NCI-H146 treated with DMSO at 0.1 percent for 48 hours (cell line): ENCODE measurements at regions not wholly inside any gene's neighbourhood (a gene's known extent, or its start where the extent isn't known, plus 50 kb on each side); places are given as distances from the start of the nearest gene placed in this dataset.
A peak's percentile ranks its signal among the peaks of the same experiment; 100 is the strongest.
"Not testable (repeated sequence)": the region's sequence is repeated elsewhere in the genome, so short reads cannot be mapped to it uniquely, and the experiment has no call there.

Source experiments
- DNase-seq: peaks from one replicate; lab custom pipeline; 2025; ENCODE audit not compliant: unreplicated experiment; lab: John Stamatoyannopoulos, UW

DNA sequence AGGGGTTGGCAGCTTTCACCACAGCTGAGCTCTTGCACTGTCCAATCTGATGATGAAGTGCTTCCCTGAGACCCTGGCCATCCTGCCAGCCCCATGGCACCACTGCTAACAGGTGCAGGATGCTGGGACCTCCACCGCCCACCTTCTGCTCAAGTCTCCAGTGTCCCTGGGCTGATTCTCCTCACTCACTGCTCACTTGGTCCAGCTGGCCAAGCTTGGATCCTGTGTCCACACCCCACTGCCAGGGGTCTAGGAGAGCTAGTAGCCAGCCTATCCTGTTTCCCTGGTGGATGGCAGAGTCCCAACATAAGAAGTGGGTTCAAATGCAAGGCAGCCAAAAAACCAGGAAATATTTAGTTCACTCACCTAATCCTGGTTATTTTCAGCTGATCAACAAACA, 217.2 kb upstream of the IRF2BP2 start:
- no peak for DNase-seq

- no peak for DNase-seq
These were observed 216.4 kb upstream of the IRF2BP2 start for GRCh38 chr1:234826352-234826751.

- no peak for DNase-seq
These were observed 215.7 kb upstream of the IRF2BP2 start for GRCh38 chr1:234825498-234826165.

DNA sequence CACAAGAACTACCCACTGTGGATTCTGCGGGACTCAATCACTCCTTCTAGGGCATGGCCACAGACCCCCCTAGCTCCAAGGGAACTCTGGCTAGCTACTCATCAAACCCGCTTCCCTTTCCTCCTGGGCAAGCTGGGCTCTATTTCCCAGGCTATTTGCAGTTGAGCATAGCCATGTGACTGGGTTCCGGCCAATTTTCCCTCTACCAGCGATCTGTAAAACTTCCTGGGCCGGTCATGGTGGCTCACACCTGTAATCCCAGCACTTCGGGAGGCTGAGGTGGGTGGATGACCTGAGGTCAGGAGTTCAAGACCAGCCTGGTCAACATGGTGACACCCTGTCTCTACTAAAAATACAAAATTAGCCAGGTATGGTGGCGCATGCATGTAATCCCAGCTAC, 214.9 kb upstream of the IRF2BP2 start:
- not testable (repeated sequence) for DNase-seq

DNA sequence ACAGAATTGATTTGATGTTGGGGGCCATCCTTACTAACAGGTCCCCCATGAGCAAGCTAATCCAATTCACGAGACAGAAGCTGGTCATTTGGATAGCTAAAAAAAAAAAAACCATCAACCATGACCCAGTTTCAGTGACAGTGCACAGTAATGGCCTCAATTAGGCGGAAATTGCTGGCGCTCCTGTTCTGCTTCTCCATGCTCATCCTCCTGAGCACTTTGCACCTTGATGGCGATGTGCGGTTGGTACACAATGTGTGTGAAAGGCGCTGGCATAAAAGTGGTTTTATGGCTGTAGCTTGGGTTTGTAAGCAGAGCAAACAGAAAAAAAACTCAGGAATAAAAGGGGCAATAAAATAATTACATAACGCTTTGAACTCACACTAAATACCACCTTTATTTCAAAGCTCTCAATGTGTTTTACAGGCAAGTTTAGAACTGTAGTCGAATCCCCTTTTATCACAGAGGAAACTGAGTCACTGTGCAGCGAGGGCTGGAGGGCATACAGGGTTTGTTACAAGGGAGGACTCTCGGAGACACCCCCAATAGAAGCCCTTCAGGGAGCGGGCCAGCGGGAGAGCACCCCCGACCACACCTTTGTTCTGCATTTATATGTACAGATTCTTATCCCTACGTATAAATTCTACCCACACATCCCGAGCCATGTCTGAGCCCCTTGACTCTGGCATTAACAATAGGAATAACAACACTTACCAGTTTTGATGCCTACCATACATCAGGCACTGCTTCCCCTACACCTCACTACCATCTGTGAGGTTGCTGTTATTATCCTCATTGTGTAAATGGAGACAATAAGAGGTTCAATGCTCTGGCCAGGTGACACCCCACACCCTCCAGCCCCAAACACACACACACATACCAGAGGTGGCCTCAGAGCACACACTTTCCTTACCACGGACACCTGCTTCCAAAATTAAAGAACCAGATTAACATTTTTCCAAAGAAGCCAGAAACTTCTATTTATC, 213.5 kb upstream of the IRF2BP2 start:
- DNase-seq = peak; percentile 3

DNA sequence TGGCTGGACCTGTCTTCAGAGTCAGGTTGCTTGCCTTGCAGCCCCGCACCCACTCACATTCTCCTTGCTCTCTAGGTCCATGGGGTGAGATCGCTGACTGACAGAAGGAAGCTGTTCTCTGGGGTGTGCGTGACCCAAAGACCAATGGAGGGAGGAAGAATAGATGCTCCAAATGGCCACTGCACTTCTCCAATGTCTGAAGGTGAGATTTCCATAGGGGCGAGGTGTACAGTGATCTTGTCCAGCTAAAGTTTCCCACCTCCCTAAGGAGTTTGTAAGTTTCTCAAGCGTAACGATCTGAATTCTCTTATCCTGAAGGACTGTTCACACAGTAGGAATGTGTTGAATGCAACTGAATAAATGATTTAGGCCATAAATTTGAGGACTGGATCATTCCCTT, 211.9 kb upstream of the IRF2BP2 start:
- no peak for DNase-seq

GRCh38 chr1:234820597-234820996, 210.6 kb upstream of the IRF2BP2 start:
- DNase-seq = no peak

DNA sequence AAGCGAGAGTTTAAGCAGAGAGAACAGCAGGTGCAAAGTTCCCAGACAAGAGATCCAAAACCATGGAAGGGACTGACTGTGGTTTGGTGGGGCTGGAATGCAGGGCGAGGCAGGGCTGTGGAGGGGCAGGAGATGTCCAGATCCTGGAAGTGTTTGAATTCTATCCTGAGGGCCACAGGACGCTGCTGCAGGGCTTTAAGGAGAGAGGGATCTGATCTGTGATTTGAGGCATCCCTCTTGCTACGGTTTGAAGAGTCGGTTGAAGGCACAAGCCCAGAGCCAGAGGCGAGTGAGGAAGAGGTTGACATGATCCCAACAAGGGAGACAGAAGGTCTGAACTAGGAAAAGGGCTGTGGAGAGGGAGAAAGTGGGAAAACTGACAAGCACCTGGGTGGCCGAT, 209.9 kb upstream of the IRF2BP2 start:
- not testable (repeated sequence) for DNase-seq

GRCh38 chr1:234818040-234818387, 208.0 kb upstream of the IRF2BP2 start:
- not testable (repeated sequence) for DNase-seq

- not testable (repeated sequence) for DNase-seq
These were observed 207.5 kb upstream of the IRF2BP2 start for GRCh38 chr1:234817313-234818039.

DNA sequence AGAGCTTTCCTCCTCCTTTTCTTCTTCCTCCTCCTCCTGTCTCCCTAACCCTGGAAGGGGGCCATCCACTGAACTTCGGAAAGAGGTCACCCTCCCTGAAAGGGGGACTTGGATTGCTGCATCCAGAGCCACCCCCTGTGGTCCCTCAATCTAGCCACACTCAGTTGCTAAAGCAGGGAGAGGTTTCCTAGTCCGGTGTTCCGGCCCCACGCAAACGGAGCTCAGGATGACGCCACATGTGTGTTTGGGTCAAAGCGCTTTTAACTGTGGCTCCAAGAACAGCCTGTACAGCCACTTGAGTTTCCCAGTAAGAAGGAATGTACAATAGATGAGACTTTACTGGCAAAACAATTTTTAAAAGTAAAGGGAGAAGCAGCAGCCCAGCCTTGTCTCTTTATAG, 206.9 kb upstream of the IRF2BP2 start:
- DNase-seq = not testable (repeated sequence)

GRCh38 chr1:234816186-234816851, 206.3 kb upstream of the IRF2BP2 start:
- DNase-seq = not testable (repeated sequence)

DNA sequence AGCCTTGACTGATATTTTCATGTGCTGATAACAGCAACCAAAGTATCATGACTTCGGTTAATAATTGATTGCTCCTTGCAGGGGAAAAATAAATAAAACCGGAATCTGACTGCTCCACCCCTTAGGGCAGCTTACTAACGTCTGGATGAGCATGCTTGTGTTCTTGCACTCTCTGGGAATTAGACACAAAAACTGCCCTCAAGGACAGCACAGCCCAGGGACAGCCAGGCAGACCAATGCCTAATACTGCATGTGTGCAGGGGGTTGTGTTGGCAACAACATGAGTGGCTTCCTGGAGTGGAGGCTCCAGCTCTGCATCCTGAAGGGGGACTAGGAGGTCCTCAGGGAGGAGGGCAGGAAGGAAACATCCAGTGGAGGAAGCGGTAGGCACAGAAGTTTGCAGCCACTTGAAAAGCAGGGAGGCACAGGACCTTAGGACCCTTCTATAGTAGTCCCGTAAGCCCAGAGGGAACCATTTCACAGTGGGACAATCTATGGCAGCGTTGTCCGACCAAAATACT, 205.4 kb upstream of the IRF2BP2 start:
- DNase-seq = not testable (repeated sequence)

DNA sequence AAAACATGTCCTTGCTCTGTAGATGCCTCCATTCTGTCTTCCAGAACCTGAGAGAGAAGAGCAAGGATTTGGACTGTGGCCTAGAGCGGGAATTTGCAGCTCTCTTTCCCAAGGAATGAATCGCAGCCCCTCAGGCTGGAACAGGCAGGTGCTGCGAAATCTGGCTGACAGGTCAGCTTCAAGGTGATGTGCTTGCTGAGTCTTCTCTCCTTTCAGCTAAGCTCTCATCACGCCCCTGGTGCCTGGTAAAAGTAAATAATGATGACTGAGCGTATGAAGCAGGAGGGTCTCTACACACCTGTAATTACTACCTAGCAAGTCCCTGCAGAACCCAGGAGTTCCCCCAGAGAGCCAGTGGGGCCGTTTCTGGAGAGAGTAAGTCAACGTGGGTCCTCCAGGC, 204.3 kb upstream of the IRF2BP2 start:
- DNase-seq = not testable (repeated sequence)

- DNase-seq = not testable (repeated sequence)
These were observed 201.8 kb upstream of the IRF2BP2 start for GRCh38 chr1:234811824-234812223.

DNA sequence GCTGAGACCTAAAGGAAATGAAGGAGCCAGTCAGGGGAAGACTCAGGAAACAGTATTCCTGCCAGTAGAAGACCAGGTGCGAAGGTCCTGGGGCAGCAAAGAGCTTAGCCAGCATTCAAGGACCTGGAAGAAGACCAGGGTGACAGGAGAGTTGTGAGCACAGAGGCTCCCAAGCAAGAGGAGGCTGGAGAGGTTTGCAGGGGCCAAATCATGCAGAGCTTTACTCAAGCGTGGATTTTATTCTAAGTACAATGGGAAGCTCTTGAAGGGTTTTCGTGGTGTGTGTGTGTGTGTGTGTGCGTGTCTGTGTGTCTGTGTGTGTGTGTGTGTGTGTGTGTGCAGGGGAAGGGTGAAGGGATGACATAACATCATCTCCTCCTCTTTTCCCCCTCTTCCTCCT, 200.7 kb upstream of the IRF2BP2 start:
- DNase-seq = not testable (repeated sequence)

DNA sequence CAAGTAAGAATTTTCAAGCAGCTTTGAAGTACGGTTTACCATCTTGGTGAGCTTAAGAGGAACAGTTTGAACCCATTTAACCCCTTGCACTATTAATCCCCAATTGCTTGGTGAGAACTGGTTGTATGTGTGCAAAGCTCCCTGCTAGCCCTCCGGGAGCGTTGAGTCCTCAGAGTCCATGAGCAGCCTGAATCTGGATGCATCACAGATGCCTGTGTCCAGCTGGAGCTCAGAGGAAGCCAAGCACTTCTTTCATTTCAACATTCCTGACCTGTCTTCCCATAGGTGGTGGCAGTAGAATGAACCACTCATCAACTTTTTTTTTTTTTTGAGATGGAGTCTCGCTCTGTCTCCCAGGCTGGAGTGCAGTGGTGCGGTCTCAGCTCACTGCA, 199.9 kb upstream of the IRF2BP2 start:
- DNase-seq = not testable (repeated sequence)

- DNase-seq = not testable (repeated sequence)
These were observed 199.2 kb upstream of the IRF2BP2 start for GRCh38 chr1:234808943-234809853.

GRCh38 chr1:234808459-234808858, 198.5 kb upstream of the IRF2BP2 start:
- DNase-seq = not testable (repeated sequence)

DNA sequence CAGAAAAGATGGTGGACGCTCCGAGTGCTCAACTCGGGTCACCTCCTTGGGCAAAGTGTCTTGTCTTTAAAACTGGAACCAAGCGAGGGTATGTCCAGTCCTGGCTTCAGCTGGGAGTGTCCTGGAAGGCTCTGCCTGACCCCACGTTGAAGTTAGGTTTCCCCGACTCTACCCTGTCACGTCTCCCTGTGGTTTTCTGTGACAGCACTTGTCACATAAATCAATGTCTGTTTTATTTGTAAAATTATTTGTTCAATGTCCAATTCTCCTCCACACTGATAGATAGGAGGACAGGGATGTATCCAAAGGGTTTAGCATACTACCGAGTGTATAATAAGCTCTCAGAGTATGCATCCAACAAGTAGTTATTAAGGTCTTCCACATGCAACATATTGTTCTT, 197.7 kb upstream of the IRF2BP2 start:
- DNase-seq = not testable (repeated sequence)
